GM21825 (cell line): ENCODE measurements at regions not wholly inside any gene's neighbourhood (a gene's known extent, or its start where the extent isn't known, plus 50 kb on each side); places are given as distances from the start of the nearest gene placed in this dataset.

Experiments
- ATAC-seq: cut with Tn5 transposase; IDR thresholded peaks from one replicate; pipeline ENCODE4 v1.9.1; 2021; ENCODE audit warnings: mild to moderate bottlenecking, moderate library complexity; ENCODE audit not compliant: unreplicated experiment

GRCh38 chr12:124489915-124490583 lies 77.4 kb downstream of the NCOR2 start:
- no peak for ATAC-seq

- no peak for ATAC-seq
Measured at GRCh38 chr12:124489220-124489619, 78.2 kb downstream of the NCOR2 start.

GRCh38 chr12:124488520-124488919 lies 78.9 kb downstream of the NCOR2 start:
- no peak for ATAC-seq

GRCh38 chr12:124487834-124488165 lies 79.6 kb downstream of the NCOR2 start:
- no peak for ATAC-seq

GRCh38 chr12:124487066-124487833 lies 80.2 kb downstream of the NCOR2 start:
- no peak for ATAC-seq

- ATAC-seq, result no peak
Measured at GRCh38 chr12:124486346-124486963, 81.0 kb downstream of the NCOR2 start.

GRCh38 chr12:124485371-124485770 lies 82.0 kb downstream of the NCOR2 start:
- no peak for ATAC-seq

GRCh38 chr12:124484526-124484953 lies 82.9 kb downstream of the NCOR2 start:
- ATAC-seq, result no peak

- no peak for ATAC-seq
Measured at GRCh38 chr12:124484067-124484466, 83.3 kb downstream of the NCOR2 start.

GRCh38 chr12:124482901-124483799 lies 84.3 kb downstream of the NCOR2 start:
- ATAC-seq, result no peak

- ATAC-seq, result no peak
Measured at GRCh38 chr12:124482567-124482893, 84.9 kb downstream of the NCOR2 start.

GRCh38 chr12:124481772-124482566 lies 85.4 kb downstream of the NCOR2 start:
- ATAC-seq, result peak; percentile 39

- ATAC-seq, result no peak
Measured at GRCh38 chr12:124481257-124481750, 86.1 kb downstream of the NCOR2 start.

- peak; percentile 56 for ATAC-seq
Measured at GRCh38 chr12:124480469-124481256, 86.7 kb downstream of the NCOR2 start.

GRCh38 chr12:124479680-124480468 lies 87.5 kb downstream of the NCOR2 start:
- no peak for ATAC-seq

- no peak for ATAC-seq
Measured at GRCh38 chr12:124478985-124479645, 88.3 kb downstream of the NCOR2 start.

GRCh38 chr12:124478416-124478815 lies 89.0 kb downstream of the NCOR2 start:
- ATAC-seq, result no peak
